ENCODE measurements at regions not wholly inside any gene's neighbourhood (a gene's known extent, or its start where the extent isn't known, plus 50 kb on each side); places are given as distances from the start of the nearest gene placed in this dataset.

GRCh38 chr7:68058014-68058413 lies 1061.4 kb downstream of the TYW1 start:
- no peak for TF ChIP-seq CTCF (IDR thresholded peaks at IDR 0.05)
- TF ChIP-seq EP300 (IDR thresholded peaks at IDR 0.05) = no peak
- no peak for TF ChIP-seq POLR2AphosphoS5 (IDR thresholded peaks at IDR 0.05)
